ENCODE measurements at regions not wholly inside any gene's neighbourhood (a gene's known extent, or its start where the extent isn't known, plus 50 kb on each side); places are given as distances from the start of the nearest gene placed in this dataset.

GRCh38 chr3:5572168-5572567, 384.7 kb downstream of the EDEM1 start:
- no peak for DNase-seq (ENCODE audit: low read depth)
- H3K4me3 ChIP-seq (ENCODE audit: low read depth, low read length) = no peak overlapping the region
- TF ChIP-seq, protein P1, sequence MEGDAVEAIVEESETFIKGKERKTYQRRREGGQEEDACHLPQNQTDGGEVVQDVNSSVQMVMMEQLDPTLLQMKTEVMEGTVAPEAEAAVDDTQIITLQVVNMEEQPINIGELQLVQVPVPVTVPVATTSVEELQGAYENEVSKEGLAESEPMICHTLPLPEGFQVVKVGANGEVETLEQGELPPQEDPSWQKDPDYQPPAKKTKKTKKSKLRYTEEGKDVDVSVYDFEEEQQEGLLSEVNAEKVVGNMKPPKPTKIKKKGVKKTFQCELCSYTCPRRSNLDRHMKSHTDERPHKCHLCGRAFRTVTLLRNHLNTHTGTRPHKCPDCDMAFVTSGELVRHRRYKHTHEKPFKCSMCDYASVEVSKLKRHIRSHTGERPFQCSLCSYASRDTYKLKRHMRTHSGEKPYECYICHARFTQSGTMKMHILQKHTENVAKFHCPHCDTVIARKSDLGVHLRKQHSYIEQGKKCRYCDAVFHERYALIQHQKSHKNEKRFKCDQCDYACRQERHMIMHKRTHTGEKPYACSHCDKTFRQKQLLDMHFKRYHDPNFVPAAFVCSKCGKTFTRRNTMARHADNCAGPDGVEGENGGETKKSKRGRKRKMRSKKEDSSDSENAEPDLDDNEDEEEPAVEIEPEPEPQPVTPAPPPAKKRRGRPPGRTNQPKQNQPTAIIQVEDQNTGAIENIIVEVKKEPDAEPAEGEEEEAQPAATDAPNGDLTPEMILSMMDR (IDR thresholded peaks at IDR 0.05; ENCODE audit: insufficient read depth, low read depth, low read length, missing control alignments) = no peak

- no peak overlapping the region for H3K4me3 ChIP-seq (ENCODE audit: low read depth, low read length)
- DNase-seq (ENCODE audit: low read depth) = no peak
- TF ChIP-seq, protein P1 (IDR thresholded peaks at IDR 0.05; ENCODE audit: insufficient read depth, low read depth, low read length, missing control alignments) = no peak
Observed at GRCh38 chr3:5576277-5577011, 388.9 kb downstream of the EDEM1 start.

GRCh38 chr3:5579139-5579602, 391.7 kb downstream of the EDEM1 start:
- no peak overlapping the region for H3K4me3 ChIP-seq (ENCODE audit: low read depth, low read length)
- TF ChIP-seq, protein P1 (IDR thresholded peaks at IDR 0.05; ENCODE audit: insufficient read depth, low read depth, low read length, missing control alignments) = no peak
- DNase-seq (ENCODE audit: low read depth) = no peak

DNA sequence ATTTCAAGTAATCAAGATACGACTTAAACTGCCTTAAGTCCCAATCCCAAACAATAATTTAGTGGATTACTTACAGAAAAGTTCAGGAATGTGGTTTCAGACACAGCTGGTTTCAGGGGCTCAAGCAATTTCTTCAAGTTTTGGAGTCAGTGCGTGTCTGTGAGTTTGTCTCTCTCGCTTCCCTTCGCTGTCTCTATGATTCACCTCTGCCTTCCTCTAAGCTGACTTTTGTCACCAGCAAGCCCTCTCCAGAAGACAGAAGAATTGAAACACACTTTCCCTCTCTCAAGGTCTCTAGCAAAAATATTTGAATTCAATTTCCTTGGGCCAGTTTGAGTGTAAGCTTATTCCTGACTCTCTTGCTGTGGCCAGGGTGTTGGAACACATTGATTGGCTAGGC, 392.4 kb downstream of the EDEM1 start:
- DNase-seq (ENCODE audit: low read depth) = no peak
- H3K4me3 ChIP-seq (ENCODE audit: low read depth, low read length) = no peak overlapping the region
- TF ChIP-seq, protein P1 (IDR thresholded peaks at IDR 0.05; ENCODE audit: insufficient read depth, low read depth, low read length, missing control alignments) = no peak

DNA sequence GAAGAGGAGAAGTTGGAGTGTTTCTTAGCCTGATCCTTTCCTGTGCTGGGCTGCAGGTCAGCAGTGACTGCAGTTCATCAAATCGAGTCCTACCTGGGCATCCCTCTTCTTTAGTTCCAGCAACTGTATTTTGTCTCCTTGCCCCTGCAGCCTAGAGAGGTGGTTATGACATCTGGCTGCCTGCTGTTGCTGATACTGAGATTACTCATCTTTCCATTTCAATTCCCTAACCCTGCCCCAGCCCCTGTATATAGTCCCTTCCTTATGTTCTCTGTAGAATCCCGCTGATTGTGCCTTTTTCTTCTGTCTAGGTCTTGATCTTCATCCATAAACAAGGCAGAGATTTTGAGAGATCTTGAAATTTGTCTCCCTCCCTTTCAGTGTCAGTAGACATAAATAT, 393.3 kb downstream of the EDEM1 start:
- TF ChIP-seq, protein P1 (IDR thresholded peaks at IDR 0.05; ENCODE audit: insufficient read depth, low read depth, low read length, missing control alignments) = no peak
- no peak for DNase-seq (ENCODE audit: low read depth)
- H3K4me3 ChIP-seq (ENCODE audit: low read depth, low read length) = no peak overlapping the region

GRCh38 chr3:5581743-5582142, 394.2 kb downstream of the EDEM1 start:
- DNase-seq (ENCODE audit: low read depth) = no peak
- no peak overlapping the region for H3K4me3 ChIP-seq (ENCODE audit: low read depth, low read length)
- TF ChIP-seq, protein P1 (IDR thresholded peaks at IDR 0.05; ENCODE audit: insufficient read depth, low read depth, low read length, missing control alignments) = no peak

DNA sequence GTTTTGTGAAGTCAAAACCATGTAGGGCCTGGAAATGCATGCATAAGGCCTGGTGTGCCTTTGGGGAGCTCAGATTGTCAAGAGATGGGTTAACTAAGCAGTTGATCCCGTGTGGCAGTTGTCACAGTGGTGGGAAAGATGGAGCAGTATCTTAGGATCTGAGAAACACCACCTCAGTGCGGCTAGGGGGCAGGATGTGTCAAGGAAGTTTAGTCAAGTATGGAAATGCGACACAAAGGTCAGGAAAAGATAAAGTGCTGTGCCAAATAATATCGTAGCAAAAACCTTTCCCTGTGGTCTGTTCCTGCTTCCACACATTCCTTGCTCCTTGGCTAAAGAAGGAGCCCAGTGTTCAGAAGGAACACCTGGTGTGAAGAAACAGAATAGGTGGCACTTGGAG, 396.4 kb downstream of the EDEM1 start:
- no peak for DNase-seq (ENCODE audit: low read depth)
- H3K4me3 ChIP-seq (ENCODE audit: low read depth, low read length) = no peak overlapping the region
- TF ChIP-seq, protein P1 (IDR thresholded peaks at IDR 0.05; ENCODE audit: insufficient read depth, low read depth, low read length, missing control alignments) = no peak
